Epithelial cell of proximal tubule (primary cell): ENCODE measurements at regions not wholly inside any gene's neighbourhood (a gene's known extent, or its start where the extent isn't known, plus 50 kb on each side); places are given as distances from the start of the nearest gene placed in this dataset.
"Not testable (repeated sequence)": the region's sequence is repeated elsewhere in the genome, so short reads cannot be mapped to it uniquely, and the experiment has no call there.

Experiments used
- DNase-seq: peaks from one replicate; pipeline ENCODE4 v3.0.0-alpha.2; 2011; ENCODE audit warnings: low read depth
- H3K4me3 ChIP-seq: 2 replicates; pipeline ENCODE4 v1.5.1; 2011; ENCODE audit warnings: low read depth, mild to moderate bottlenecking, low read length
- TF ChIP-seq, protein P1 (sequence below): conservative IDR thresholded peaks from 2 replicates; pipeline ENCODE4 v1.5.1; 2012; ENCODE audit warnings: low read depth, mild to moderate bottlenecking, low read length

DNA sequence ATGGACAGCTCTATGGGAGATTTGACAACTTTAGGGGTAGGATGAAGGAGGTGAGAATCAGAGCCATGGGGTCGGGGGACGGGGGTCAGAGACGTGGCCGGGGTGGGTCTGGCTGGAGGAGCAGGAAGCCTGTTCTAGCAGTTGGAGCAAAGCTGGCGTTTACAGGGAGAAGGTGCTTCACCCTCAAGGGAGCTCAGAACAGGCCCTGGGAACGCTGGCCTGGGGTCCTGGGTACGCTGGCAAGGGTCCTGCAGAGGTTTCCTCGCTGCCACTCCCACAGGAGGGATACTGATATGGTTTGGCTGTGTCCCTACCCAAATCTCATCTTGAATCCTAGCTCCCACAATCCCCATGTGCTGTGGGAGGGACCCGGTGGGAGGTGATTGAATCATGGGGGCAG is 205.0 kb upstream of the ARL4C start:
- TF ChIP-seq, protein P1, sequence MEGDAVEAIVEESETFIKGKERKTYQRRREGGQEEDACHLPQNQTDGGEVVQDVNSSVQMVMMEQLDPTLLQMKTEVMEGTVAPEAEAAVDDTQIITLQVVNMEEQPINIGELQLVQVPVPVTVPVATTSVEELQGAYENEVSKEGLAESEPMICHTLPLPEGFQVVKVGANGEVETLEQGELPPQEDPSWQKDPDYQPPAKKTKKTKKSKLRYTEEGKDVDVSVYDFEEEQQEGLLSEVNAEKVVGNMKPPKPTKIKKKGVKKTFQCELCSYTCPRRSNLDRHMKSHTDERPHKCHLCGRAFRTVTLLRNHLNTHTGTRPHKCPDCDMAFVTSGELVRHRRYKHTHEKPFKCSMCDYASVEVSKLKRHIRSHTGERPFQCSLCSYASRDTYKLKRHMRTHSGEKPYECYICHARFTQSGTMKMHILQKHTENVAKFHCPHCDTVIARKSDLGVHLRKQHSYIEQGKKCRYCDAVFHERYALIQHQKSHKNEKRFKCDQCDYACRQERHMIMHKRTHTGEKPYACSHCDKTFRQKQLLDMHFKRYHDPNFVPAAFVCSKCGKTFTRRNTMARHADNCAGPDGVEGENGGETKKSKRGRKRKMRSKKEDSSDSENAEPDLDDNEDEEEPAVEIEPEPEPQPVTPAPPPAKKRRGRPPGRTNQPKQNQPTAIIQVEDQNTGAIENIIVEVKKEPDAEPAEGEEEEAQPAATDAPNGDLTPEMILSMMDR, result no peak
- no peak overlapping the region for H3K4me3 ChIP-seq
- no peak for DNase-seq

- no peak overlapping the region for H3K4me3 ChIP-seq
- TF ChIP-seq, protein P1, result no peak
- no peak for DNase-seq
Observed at GRCh38 chr2:234701421-234701820, 204.5 kb upstream of the ARL4C start.

- TF ChIP-seq, protein P1, result no peak
- H3K4me3 ChIP-seq, result no peak overlapping the region
- DNase-seq, result no peak
Observed at GRCh38 chr2:234699456-234699855, 202.6 kb upstream of the ARL4C start.

DNA sequence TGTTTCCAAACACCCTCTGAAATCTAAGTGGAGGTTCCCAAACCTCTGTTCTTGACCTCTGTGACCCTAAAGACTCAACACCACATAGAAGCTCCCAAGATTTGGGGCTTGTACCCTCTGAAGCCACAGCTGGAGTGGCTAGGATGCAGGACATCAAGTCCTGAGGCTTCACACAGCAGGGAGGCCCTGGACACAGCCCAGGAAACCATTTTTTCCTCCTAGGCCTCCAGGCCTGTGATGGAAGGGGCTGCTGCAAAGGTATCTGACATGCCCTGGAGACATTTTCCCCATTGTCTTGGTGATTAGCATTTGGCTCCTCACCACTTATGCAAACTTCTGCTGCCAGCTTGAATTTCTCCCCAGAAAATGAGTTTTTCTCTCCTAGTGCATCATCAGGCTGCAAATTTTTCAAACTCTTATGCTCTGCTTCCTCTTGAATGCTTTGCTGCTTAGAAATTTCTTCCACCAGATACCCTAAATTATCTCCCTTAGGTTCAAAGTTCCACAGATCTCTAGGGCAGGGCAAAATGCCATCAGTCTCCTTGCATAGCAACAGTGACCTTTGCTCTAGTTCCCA is 200.5 kb upstream of the ARL4C start:
- not testable (repeated sequence) for H3K4me3 ChIP-seq, DNase-seq

GRCh38 chr2:234695981-234696380 is 199.1 kb upstream of the ARL4C start:
- no peak overlapping the region for H3K4me3 ChIP-seq
- DNase-seq, result no peak
- TF ChIP-seq, protein P1, result no peak

- TF ChIP-seq, protein P1, result no peak
- H3K4me3 ChIP-seq, result no peak overlapping the region
- DNase-seq, result no peak
Observed at GRCh38 chr2:234694244-234695013, 197.5 kb upstream of the ARL4C start.

DNA sequence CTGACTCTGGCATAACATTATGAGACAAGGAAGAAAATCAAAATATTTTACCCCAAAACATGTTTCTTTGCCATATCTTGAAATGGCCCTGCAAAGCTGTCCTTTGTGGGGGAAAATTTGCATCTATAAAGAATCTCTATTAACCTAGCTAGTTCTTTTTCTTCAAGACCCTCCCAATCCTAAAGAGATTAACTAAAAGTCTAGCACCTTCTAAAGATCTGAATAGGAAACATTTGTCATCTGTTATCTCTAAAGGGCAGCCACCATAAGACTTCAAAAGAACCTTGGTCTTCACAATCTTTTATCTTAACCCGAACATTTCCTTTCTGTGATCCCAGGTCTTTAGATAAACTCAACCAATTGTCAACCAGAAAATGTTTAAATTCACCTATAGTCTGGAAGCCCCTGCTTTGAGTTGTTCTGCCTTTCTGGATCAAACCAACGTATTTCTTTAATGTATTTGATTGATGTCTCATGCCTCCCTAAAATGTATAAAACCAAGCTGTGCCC is 196.9 kb upstream of the ARL4C start:
- not testable (repeated sequence) for H3K4me3 ChIP-seq, DNase-seq

GRCh38 chr2:234693191-234693590 is 196.3 kb upstream of the ARL4C start:
- H3K4me3 ChIP-seq, DNase-seq: not testable (repeated sequence)
